ENCODE measurements at regions not wholly inside any gene's neighbourhood (a gene's known extent, or its start where the extent isn't known, plus 50 kb on each side); places are given as distances from the start of the nearest gene placed in this dataset.

DNA sequence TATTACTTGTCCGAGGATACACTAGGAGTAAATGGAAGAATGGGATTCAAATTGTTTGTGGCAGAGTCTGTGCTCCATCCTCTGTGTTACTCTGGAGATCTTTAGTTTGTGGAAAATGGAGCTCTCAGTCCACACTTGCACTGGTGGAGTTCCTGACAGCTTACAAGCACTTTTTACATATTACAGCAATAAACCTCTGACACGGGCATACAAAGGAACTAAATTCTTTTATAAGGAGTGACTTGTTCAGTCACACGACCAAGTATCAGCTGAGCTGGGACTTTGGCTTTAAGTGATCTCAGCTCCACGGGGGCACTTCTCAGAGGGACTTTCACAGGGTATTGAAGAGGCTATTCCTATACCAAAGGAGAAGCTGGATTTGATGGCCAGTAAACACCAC is 417.5 kb downstream of the LRIG3 start:
- no CpG with 5 or more reads among the region's 4 CpGs for WGBS, 2 experiments (ENCODE audit: extremely low coverage in 2 of 2, insufficient read length in 1 of 2)
- H3K4me2 ChIP-seq (ENCODE audit: low read depth, low read length), result no peak overlapping the region
- ChIA-PET POLR2A (ENCODE audit: unreplicated experiment) (no interaction called here), CTCF (interaction anchor here (0.8 kb wide), 1 partner anchor 63 kb away, joined by 3 read pairs; no protein-coding TSS in a partner anchor)
- no peaks in the 10 kb centered on the region for H3K36me3 ChIP-seq (ENCODE audit: control insufficient read depth, insufficient read depth, low read length)
- peak overlapping the region; percentile 41 for H2BK20ac ChIP-seq (ENCODE audit: low read depth, low read length)
- peak overlapping the region; percentile 40 for H2AFZ ChIP-seq (replicated peaks; ENCODE audit: low read length, poor library complexity)
- no peaks in the 10 kb centered on the region for H3K9me3 ChIP-seq (ENCODE audit: control insufficient read depth, insufficient read depth, low read length)
- H3K27me3 ChIP-seq (ENCODE audit: control insufficient read depth, insufficient read depth, low read length), result no peaks in the 10 kb centered on the region
- peaks cover 13% of the 10 kb centered on the region for H3K9me1 ChIP-seq (ENCODE audit: insufficient read depth, low read length)
- TF ChIP-seq MAFK (IDR thresholded peaks at IDR 0.05; ENCODE audit: low read depth, low read length), result no peak
- TF ChIP-seq FOS (IDR thresholded peaks at IDR 0.05; ENCODE audit: low read depth, low read length), result no peak
- TF ChIP-seq, protein P1, sequence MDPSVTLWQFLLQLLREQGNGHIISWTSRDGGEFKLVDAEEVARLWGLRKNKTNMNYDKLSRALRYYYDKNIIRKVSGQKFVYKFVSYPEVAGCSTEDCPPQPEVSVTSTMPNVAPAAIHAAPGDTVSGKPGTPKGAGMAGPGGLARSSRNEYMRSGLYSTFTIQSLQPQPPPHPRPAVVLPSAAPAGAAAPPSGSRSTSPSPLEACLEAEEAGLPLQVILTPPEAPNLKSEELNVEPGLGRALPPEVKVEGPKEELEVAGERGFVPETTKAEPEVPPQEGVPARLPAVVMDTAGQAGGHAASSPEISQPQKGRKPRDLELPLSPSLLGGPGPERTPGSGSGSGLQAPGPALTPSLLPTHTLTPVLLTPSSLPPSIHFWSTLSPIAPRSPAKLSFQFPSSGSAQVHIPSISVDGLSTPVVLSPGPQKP (IDR thresholded peaks at IDR 0.05; ENCODE audit: borderline replicate concordance, low read depth, low read length), result no peak
- no peak for TF ChIP-seq RCOR1 (IDR thresholded peaks at IDR 0.05; ENCODE audit: insufficient replicate concordance, low read length)
- TF ChIP-seq, protein P2, sequence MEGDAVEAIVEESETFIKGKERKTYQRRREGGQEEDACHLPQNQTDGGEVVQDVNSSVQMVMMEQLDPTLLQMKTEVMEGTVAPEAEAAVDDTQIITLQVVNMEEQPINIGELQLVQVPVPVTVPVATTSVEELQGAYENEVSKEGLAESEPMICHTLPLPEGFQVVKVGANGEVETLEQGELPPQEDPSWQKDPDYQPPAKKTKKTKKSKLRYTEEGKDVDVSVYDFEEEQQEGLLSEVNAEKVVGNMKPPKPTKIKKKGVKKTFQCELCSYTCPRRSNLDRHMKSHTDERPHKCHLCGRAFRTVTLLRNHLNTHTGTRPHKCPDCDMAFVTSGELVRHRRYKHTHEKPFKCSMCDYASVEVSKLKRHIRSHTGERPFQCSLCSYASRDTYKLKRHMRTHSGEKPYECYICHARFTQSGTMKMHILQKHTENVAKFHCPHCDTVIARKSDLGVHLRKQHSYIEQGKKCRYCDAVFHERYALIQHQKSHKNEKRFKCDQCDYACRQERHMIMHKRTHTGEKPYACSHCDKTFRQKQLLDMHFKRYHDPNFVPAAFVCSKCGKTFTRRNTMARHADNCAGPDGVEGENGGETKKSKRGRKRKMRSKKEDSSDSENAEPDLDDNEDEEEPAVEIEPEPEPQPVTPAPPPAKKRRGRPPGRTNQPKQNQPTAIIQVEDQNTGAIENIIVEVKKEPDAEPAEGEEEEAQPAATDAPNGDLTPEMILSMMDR (conservative IDR thresholded peaks at IDR 0.05; ENCODE audit: low read depth, low read length), result no peak
- TF ChIP-seq CHD1 (IDR thresholded peaks at IDR 0.05; ENCODE audit: low read depth, low read length), result no peak
- no peak for TF ChIP-seq BHLHE40 (IDR thresholded peaks at IDR 0.05; ENCODE audit: low read depth, low read length)
- in situ Hi-C loops (cut with MboI; ENCODE audit: low sequenced_read_pairs) (no loop called here), dilution Hi-C loops (cut with HindIII; ENCODE audit: low sequenced_read_pairs, unreplicated experiment) (no loop called here), intact Hi-C loops (cut with micrococcal nuclease) (no loop called here)
- H3K4me1 ChIP-seq (ENCODE audit: control insufficient read depth, insufficient read depth, low read length), result peaks cover 11% of the 10 kb centered on the region
- ATAC-seq (ENCODE audit: low read depth), result 0 out of 2 replicates have a peak, but pooled peaks have one; percentile 15
- H3K56ac ChIP-seq (ENCODE audit: extremely low read depth, insufficient read depth, low read length), result no peak overlapping the region
- H3K23ac ChIP-seq (ENCODE audit: low read depth, low read length), result peak overlapping the region; percentile 67; the same call in 1 of the 2 replicates
- no peak overlapping the region for H2AK9ac ChIP-seq (replicated peaks; ENCODE audit: low read depth, low read length, poor library complexity)
- peak overlapping the region; percentile 93 for H2BK120ac ChIP-seq (ENCODE audit: low read depth, low read length)
- no TSS peak for BruUV-seq (replicated peaks)
- H4K91ac ChIP-seq (ENCODE audit: insufficient read depth, low read depth, low read length), result peak overlapping the region; percentile 34; the same call in 1 of the 2 replicates
- H4K5ac ChIP-seq (ENCODE audit: low read depth, low read length), result peak overlapping the region; percentile 56; the same call in 1 of the 2 replicates
- H3K27ac ChIP-seq (ENCODE audit: insufficient read depth, low read length), result no peak overlapping the region
- H3K18ac ChIP-seq (ENCODE audit: low read depth, low read length), result peak overlapping the region; percentile 58; the same call in 1 of the 2 replicates
- no peak overlapping the region for H3K4me3 ChIP-seq (ENCODE audit: insufficient read depth, low read depth, low read length)
- H4K20me1 ChIP-seq (ENCODE audit: insufficient read depth, low read length), result no peaks in the 10 kb centered on the region
- peak overlapping the region; percentile 77 for H3K14ac ChIP-seq (replicated peaks; ENCODE audit: low read depth, low read length)
- H2BK5ac ChIP-seq (ENCODE audit: low read depth, low read length, poor library complexity, severe bottlenecking), result no peak overlapping the region
- H3K9ac ChIP-seq (ENCODE audit: low read depth, low read length), result no peak overlapping the region
- H4K8ac ChIP-seq (ENCODE audit: low read depth in 2 of 2, low read length in 2 of 2), result peak overlapping the region; percentile 44 to 78
- H3K4ac ChIP-seq (ENCODE audit: low read depth, low read length), result peak overlapping the region; percentile 86
- H3K79me1 ChIP-seq (ENCODE audit: low read depth in 1 of 2, low read length in 2 of 2), result no peaks in the 10 kb centered on the region
- peak; percentile 11 for DNase-seq
- H2BK15ac ChIP-seq (ENCODE audit: low read depth, low read length), result peak overlapping the region; percentile 90; the same call in 2 of the 3 replicates
- H2AK5ac ChIP-seq (ENCODE audit: low read depth, low read length), result peak overlapping the region; percentile 52; the same call in 1 of the 2 replicates
